ENCODE measurements at regions not wholly inside any gene's neighbourhood (a gene's known extent, or its start where the extent isn't known, plus 50 kb on each side); places are given as distances from the start of the nearest gene placed in this dataset.

DNA sequence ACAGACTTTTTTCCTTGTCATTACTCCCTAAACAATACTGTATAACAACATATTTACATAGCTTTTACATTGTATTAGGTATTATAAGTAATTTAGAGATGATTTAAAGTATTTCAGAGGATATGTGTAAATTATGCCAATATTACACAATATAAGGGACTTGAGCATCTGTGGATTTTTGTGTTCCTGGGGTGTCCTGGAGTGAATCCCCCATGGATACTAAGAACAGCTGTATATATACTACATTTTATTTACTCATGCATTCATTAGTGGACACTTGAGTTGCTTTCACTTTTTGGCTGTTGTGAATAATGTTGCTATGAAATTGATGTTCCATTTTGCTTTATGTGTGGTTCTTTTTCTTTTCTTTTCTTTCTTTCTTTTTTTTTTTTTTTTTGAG, 348.8 kb downstream of the SH3GL2 start:
- no peak for TF ChIP-seq POLR2A (IDR thresholded peaks at IDR 0.05)
- TF ChIP-seq, protein P1, sequence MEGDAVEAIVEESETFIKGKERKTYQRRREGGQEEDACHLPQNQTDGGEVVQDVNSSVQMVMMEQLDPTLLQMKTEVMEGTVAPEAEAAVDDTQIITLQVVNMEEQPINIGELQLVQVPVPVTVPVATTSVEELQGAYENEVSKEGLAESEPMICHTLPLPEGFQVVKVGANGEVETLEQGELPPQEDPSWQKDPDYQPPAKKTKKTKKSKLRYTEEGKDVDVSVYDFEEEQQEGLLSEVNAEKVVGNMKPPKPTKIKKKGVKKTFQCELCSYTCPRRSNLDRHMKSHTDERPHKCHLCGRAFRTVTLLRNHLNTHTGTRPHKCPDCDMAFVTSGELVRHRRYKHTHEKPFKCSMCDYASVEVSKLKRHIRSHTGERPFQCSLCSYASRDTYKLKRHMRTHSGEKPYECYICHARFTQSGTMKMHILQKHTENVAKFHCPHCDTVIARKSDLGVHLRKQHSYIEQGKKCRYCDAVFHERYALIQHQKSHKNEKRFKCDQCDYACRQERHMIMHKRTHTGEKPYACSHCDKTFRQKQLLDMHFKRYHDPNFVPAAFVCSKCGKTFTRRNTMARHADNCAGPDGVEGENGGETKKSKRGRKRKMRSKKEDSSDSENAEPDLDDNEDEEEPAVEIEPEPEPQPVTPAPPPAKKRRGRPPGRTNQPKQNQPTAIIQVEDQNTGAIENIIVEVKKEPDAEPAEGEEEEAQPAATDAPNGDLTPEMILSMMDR (IDR thresholded peaks at IDR 0.05) = no peak

Data from uterus (tissue), 2 donors.